Natural killer cell treated with Interleukin-12 subunit alpha and Interleukin-12 subunit beta and Interleukin-15 and Interleukin-18, amount 100 ng/mL, for 72 hours (primary cell): ENCODE measurements at regions not wholly inside any gene's neighbourhood (a gene's known extent, or its start where the extent isn't known, plus 50 kb on each side); places are given as distances from the start of the nearest gene placed in this dataset.

Experiments used
- ATAC-seq, 2 donors: fragments of 150-1000 bp; cut with Tn5 transposase in 1 of 2; sonication (Bioruptor Pico), chemical (Tn5 transposase) in 1 of 2; 2 replicates each; pipeline ENCODE4 v1.10.0; 2021
- DNase-seq: peaks from one replicate; pipeline ENCODE4 v3.0.0; 2022; ENCODE audit warnings: low spot score
- H3K27ac Mint-ChIP-seq, 2 donors: 1 replicate in 1 of 2; 2 replicates in 1 of 2; pipeline ENCODE4 v1.8.0; 2022; ENCODE audit warnings: mixed read lengths in 2 of 2, mild to moderate bottlenecking in 1 of 2, moderate library complexity in 1 of 2
- H3K27me3 Mint-ChIP-seq, 2 donors: 1 replicate in 1 of 2; 2 replicates in 1 of 2; pipeline ENCODE4 v1.8.0; 2022; ENCODE audit warnings: mixed read lengths in 2 of 2
- H3K36me3 Mint-ChIP-seq: one replicate; pipeline ENCODE4 v1.8.0; 2022; ENCODE audit warnings: mixed read lengths
- H3K4me1 Mint-ChIP-seq, 2 donors: 1 replicate in 1 of 2; 2 replicates in 1 of 2; pipeline ENCODE4 v1.8.0; 2022; ENCODE audit warnings: low read depth in 2 of 2, mixed read lengths in 2 of 2, mild to moderate bottlenecking in 1 of 2
- H3K4me3 Mint-ChIP-seq: one replicate; pipeline ENCODE4 v1.8.0; 2022; ENCODE audit warnings: mixed read lengths
- H3K9me3 Mint-ChIP-seq: 2 replicates; pipeline ENCODE4 v1.8.0; 2022; ENCODE audit warnings: mixed read lengths

DNA sequence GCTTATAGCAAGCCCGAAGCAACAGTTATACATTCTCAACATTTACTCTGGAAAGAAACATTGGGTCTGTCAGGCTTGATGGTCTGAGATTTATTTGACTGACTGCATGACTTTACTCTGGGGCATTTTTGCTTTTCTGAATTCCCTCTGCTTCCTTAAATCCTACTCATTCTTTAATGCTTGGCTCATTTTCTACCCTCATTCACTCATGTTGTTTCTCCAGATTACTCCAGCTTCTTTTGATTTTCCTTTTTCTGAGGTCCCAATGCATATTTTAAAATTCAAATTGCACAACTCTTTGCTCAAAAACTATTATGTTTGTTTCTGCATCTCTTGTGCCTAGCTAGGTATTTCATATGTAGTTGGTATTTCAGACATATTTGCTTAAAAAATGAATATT lies 2002.9 kb upstream of the NUDT12 start:
- Mint-ChIP-seq H3K27ac (no peak overlapping the region), H3K27me3 (no peaks in the 10 kb centered on the region), H3K4me1 (no peaks in the 10 kb centered on the region), H3K36me3 (peaks cover 5% of the 10 kb centered on the region), H3K9me3 (peaks cover 7% of the 10 kb centered on the region), H3K4me3 (no peak overlapping the region)
- ATAC-seq (no peak), DNase-seq (no peak)

DNA sequence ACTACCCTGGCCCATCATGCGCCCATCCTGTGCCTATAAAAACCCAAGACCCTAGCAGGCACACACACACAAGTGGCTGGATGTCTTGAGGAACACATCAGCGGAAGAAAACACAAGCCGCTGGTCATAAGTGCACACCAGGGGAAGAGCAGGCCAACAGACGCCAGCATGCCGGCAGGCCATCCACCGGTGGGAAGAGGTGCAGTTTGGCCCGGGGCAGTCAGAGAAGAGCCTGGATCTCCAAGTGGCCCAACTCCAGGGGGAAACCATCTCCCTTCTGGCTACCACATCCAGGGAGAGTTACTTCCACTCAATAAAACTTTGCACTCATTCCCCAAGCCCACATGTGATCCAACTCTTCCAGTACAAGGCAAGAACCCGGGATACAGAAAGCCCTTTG lies 2001.3 kb upstream of the NUDT12 start:
- Mint-ChIP-seq H3K27ac (no peak overlapping the region), H3K36me3 (peaks cover 5% of the 10 kb centered on the region), H3K4me3 (no peak overlapping the region), H3K4me1 (no peaks in the 10 kb centered on the region), H3K9me3 (peaks cover 7% of the 10 kb centered on the region), H3K27me3 (no peaks in the 10 kb centered on the region)
- ATAC-seq (no peak), DNase-seq (no peak)

DNA sequence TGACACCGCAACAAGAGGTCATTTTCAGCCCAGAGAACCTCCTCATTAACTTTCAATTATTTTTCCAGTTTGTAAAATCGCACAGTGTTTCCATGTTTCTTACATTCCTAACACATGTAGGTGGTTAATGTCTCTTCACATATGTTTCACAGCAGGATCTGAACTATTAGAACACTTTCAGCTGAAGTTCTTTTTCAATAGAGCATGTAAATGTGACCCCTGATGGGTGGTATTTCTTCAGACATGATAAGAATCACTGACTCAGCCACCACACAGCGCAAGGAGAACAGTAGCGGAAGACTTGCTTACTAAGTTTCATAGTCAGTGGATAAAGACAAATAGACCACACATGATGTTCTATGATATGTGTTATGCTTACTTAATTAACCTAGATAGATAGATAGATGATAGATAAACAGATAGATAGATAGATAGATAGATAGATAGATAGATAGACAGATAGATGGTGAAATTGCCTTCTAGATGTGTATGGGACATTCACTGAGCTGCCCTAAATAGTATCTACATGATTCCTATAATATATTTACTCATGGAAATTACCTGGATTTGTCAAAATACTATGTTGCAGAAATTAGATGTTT lies 1992.1 kb upstream of the NUDT12 start:
- H3K36me3 Mint-ChIP-seq, result peaks cover 4% of the 10 kb centered on the region
- H3K9me3 Mint-ChIP-seq, result peaks cover 8% of the 10 kb centered on the region

DNA sequence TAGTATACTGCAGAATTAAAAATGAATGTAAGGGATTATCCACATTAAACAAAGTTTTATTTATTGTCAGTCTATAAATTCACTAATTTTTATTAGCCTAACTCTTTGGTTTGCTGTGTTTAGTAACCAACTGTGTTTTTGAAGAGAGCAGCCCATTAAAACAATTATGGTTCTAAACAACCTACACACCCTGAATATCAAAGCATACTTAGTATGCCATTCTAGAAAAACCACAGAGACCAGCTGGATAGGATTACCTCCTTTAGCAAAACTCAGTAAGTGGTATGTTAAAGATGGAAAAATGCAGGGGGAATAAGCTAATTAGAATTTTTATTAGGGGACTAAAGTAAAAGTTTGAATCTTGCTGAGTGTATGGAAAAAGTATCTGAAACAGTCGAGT lies 1981.7 kb upstream of the NUDT12 start:
- no peaks in the 10 kb centered on the region for H3K27me3 Mint-ChIP-seq
- peaks cover 13% of the 10 kb centered on the region for H3K9me3 Mint-ChIP-seq
- no peak for ATAC-seq
- H3K36me3 Mint-ChIP-seq, result no peaks in the 10 kb centered on the region
- H3K4me3 Mint-ChIP-seq, result no peak overlapping the region
- no peak overlapping the region for H3K27ac Mint-ChIP-seq
- no peaks in the 10 kb centered on the region for H3K4me1 Mint-ChIP-seq
- no peak for DNase-seq

More for the DNA sequence above, 1992.1 kb upstream of the NUDT12 start:
- H3K27ac Mint-ChIP-seq, result no peak overlapping the region
- H3K4me3 Mint-ChIP-seq, result no peak overlapping the region
- no peak for DNase-seq
- no peaks in the 10 kb centered on the region for H3K4me1 Mint-ChIP-seq
- ATAC-seq, result no peak
- no peaks in the 10 kb centered on the region for H3K27me3 Mint-ChIP-seq

DNA sequence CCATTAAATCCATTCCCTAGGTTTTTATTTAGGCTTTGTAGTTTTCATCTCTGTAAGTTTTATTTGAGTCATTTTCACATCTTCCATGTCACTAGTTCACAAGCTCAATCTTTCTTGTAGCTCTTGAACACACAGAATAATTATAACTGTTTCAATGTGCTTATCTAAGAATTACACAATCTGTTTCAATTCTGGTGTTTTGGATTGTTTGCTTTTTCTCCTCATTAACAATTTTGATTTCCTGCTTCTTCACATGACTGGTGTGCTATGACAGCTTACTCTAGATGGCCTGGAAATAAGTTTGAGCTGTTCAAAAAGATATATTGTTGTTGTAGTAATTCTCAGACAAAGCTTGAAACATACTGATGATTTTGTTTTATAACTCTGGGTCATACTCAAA lies 1974.1 kb upstream of the NUDT12 start:
- Mint-ChIP-seq H3K4me1 (no peaks in the 10 kb centered on the region), H3K36me3 (no peaks in the 10 kb centered on the region), H3K27me3 (no peaks in the 10 kb centered on the region), H3K9me3 (peaks cover 8% of the 10 kb centered on the region), H3K27ac (no peak overlapping the region), H3K4me3 (no peak overlapping the region)
- DNase-seq (no peak), ATAC-seq (no peak)

DNA sequence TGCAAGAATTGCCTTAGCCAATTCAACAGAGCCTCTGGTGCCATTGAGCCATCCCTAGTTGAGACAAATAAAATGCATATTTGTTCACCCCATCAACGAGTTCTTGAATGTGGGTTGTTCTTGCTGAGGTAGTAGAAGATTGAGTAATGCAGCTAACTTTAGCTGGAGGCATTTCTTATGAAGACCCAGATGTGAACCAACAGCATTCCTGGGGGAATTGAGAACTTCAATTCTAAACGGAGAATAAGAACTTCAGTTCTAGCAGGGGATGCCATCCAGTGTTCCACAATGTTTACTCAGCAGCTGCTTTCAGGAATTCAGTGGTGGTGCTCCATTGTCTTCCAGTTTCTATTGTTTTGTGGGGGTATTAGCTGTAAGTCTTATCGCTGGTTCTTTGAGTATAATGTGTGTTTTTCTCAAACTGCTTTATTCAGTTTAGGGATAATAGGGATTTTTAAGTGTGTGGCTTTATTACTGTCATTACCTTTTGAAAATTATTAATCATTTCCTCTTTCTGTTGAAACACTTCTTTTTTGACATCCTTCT lies 1968.2 kb upstream of the NUDT12 start:
- Mint-ChIP-seq H3K36me3 (peaks cover 14% of the 10 kb centered on the region), H3K4me3 (no peak overlapping the region), H3K4me1 (no peaks in the 10 kb centered on the region), H3K27me3 (no peaks in the 10 kb centered on the region), H3K9me3 (peaks cover 33% of the 10 kb centered on the region), H3K27ac (no peak overlapping the region)
- DNase-seq (no peak), ATAC-seq (no peak)

DNA sequence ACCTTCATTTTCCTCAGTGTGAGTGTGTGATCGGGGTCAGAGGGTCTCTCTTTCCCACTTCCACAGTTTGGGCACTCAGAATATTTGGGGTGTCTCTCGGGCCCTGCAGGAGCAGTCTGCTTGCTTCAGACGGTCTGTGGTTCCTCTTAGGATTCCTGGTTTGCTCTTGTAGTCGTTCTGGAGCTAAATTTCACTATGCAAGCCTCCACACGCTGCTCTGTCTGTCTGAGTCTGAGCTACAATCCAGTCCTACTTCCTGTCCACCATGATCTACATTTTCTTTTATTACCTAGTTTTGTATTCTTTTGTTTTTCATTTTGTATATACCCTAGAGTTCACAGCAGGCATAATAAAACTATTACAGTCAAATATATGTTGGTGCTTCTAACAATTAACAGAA lies 1967.3 kb upstream of the NUDT12 start:
- Mint-ChIP-seq H3K4me1 (no peaks in the 10 kb centered on the region), H3K4me3 (no peak overlapping the region), H3K36me3 (peaks cover 14% of the 10 kb centered on the region), H3K27me3 (no peaks in the 10 kb centered on the region), H3K27ac (no peak overlapping the region), H3K9me3 (peaks cover 33% of the 10 kb centered on the region)
- ATAC-seq, result no peak
- DNase-seq, result no peak

DNA sequence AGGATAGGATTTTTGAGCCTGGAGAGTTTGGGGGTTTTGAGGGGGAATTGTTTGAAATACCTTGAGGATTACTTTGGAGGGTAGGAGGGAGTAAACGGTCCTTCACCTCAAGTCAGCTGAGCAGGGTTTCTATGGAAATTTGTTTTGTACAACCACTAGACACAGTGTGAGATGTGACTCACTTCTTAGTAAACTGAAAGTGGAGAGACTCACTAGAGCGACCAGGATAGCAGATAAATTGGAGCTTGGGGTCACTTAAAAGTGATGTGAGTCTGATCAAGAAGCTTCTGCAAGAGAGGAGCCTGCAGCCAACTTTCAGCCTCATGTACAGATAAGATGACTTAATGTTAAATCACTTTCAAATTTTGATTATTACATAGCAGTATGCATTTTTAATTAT lies 1945.9 kb upstream of the NUDT12 start:
- no peak overlapping the region for H3K4me3 Mint-ChIP-seq
- DNase-seq (no peak), ATAC-seq (no peak)
- peaks cover 21% of the 10 kb centered on the region for H3K9me3 Mint-ChIP-seq
- peaks cover 4% of the 10 kb centered on the region for H3K36me3 Mint-ChIP-seq
- no peak overlapping the region for H3K27ac Mint-ChIP-seq
- H3K27me3 Mint-ChIP-seq, result no peaks in the 10 kb centered on the region
- no peaks in the 10 kb centered on the region for H3K4me1 Mint-ChIP-seq

DNA sequence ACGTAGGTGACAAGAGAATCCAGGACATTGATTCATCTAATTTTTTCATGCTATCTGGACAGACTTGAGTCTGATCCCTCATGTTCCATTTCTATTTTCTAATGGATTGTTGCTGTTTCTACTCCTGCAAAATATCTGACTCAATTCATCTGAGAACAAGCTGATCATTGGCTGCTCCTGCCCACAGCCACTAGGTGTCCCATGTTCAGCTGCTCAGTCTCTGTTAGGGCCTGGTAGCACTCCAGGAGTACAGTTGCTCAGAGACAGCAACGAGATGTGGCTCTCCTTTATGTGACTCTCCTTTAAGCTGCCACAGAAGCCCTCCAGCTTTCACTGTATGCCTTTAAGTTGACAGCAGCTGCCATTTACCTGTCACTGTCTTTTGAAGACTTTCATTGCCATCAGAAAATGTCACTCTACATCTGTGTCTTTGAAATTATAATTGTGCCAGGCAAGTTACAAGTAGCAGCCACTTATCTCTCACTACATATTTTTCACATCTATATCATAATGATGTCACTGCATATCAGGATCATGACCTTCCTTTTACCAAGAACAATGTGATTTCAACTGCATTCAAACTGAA lies 1944.2 kb upstream of the NUDT12 start:
- no peaks in the 10 kb centered on the region for H3K4me1 Mint-ChIP-seq
- peaks cover 4% of the 10 kb centered on the region for H3K36me3 Mint-ChIP-seq

DNA sequence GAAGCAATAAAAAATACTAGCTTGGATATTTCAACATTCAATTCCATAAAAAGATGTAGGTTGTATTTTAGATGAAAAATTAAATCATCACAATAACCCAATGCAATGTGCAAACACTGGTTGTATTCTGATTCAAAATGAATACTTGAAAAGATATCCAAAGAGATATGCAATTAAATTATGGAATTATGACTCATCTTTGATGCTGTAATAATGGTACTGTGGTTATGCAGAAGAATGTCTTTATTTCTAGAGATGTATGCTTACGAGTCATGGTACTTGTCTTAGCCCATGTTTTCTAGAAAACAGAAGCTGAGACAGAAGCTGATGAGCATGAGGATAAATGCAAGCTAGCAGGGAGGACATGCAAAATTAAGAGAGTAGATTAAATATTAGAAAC lies 1941.4 kb upstream of the NUDT12 start:
- Mint-ChIP-seq H3K4me1 (no peaks in the 10 kb centered on the region), H3K27ac (no peak overlapping the region), H3K4me3 (no peak overlapping the region), H3K36me3 (no peaks in the 10 kb centered on the region), H3K9me3 (peaks cover 9% of the 10 kb centered on the region), H3K27me3 (no peaks in the 10 kb centered on the region)
- no peak for DNase-seq
- ATAC-seq, result no peak

More for the DNA sequence above, 1944.2 kb upstream of the NUDT12 start:
- H3K27me3 Mint-ChIP-seq, result no peaks in the 10 kb centered on the region
- peaks cover 16% of the 10 kb centered on the region for H3K9me3 Mint-ChIP-seq
- no peak overlapping the region for H3K27ac Mint-ChIP-seq
- H3K4me3 Mint-ChIP-seq, result no peak overlapping the region
- DNase-seq (no peak), ATAC-seq (no peak)

DNA sequence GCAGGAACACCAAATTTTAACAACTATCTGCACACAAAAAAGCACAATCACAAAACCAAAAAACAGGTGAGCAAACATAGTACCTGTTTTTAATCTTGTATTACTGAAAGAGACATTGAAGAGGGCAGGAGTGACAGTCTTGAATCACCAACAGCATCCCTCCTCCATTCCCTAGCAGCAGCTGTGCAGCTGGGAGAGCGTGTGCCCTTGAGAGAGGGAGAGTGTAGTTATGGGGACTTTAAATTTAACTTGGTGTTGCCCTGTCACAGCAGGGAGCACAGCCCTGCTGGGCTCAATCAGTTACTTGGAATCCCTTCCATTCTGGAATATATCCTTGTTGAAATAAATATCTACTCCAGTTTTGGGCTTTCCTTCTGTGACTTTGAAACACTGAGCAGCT lies 1938.7 kb upstream of the NUDT12 start:
- H3K9me3 Mint-ChIP-seq, result peaks cover 6% of the 10 kb centered on the region
- no peaks in the 10 kb centered on the region for H3K36me3 Mint-ChIP-seq
- ATAC-seq, result no peak
- no peaks in the 10 kb centered on the region for H3K4me1 Mint-ChIP-seq
- H3K27me3 Mint-ChIP-seq, result no peaks in the 10 kb centered on the region
- no peak overlapping the region for H3K4me3 Mint-ChIP-seq
- no peak for DNase-seq
- H3K27ac Mint-ChIP-seq, result no peak overlapping the region

DNA sequence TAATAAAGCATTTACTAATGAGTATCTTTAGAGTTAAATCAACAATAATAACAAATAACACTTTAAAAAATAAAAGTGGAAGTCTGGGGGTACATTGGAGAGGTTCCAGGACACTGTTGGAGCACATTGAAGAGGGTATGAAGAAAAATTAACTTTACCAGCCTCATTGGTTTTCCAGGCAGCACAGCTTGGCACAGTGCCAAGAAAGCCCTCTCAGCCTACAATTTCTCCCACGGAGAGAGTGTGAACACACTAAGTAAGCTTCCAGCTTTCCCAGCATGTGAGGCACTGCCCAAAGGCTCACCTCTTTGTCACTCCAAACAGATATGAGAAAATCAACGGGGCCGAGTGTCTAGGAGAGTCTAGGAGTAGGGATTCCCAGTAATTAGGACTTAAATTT lies 1912.8 kb upstream of the NUDT12 start:
- no peak overlapping the region for H3K4me3 Mint-ChIP-seq
- DNase-seq (no peak), ATAC-seq (no peak)
- no peak overlapping the region for H3K27ac Mint-ChIP-seq
- no peaks in the 10 kb centered on the region for H3K36me3 Mint-ChIP-seq
- H3K4me1 Mint-ChIP-seq, result no peaks in the 10 kb centered on the region
- peaks cover 6% of the 10 kb centered on the region for H3K9me3 Mint-ChIP-seq
- H3K27me3 Mint-ChIP-seq, result no peaks in the 10 kb centered on the region

DNA sequence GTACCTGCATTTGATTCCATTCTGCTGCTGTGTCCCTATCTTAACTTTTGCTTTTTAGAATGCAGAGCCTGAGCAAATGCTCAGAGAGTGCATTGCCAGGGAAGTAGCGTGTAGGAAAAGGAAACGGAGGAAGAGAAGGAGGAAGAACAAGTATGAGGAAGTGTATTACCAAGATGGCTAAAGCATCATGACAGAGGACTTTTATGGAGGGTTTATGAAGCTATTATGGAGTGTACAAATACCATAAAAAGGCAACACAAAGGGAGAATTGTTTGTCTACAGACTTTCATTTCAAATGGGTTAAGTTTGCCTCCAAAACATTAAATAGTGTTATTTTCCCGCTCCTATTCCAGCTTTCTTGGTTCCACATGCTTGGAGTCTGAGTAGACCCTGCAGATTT lies 1899.8 kb upstream of the NUDT12 start:
- no peak overlapping the region for H3K27ac Mint-ChIP-seq
- peaks cover 20% of the 10 kb centered on the region for H3K9me3 Mint-ChIP-seq
- DNase-seq, result no peak
- no peak overlapping the region for H3K4me3 Mint-ChIP-seq
- H3K36me3 Mint-ChIP-seq, result peaks cover 12% of the 10 kb centered on the region
- ATAC-seq, result no peak
- H3K27me3 Mint-ChIP-seq, result no peaks in the 10 kb centered on the region
- no peaks in the 10 kb centered on the region for H3K4me1 Mint-ChIP-seq

DNA sequence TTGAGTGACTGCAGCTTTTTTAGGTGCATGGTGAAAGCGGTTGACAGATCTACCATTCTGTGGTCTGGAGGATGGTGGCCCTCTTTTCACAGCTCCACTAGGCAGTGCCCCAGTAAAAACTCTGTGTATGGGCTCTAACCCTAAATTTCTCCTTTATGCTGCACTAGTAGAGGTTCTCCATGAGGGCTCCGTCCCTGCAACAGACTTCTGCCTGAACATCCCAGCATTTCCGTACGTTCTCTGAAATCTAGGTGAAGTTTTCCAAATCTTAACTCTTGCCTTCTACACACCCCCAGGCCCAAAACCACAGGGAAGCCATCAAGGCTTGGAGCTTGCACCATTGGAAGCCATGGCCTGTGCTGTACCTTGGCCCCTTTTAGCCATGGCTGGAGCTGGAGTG lies 1898.1 kb upstream of the NUDT12 start:
- peaks cover 21% of the 10 kb centered on the region for H3K9me3 Mint-ChIP-seq
- peaks cover 17% of the 10 kb centered on the region for H3K36me3 Mint-ChIP-seq
- H3K27ac Mint-ChIP-seq, result no peak overlapping the region
- ATAC-seq, result no peak
- no peaks in the 10 kb centered on the region for H3K27me3 Mint-ChIP-seq
- H3K4me3 Mint-ChIP-seq, result no peak overlapping the region
- no peaks in the 10 kb centered on the region for H3K4me1 Mint-ChIP-seq
- DNase-seq, result no peak
